Thyroid gland (tissue), 4 donors: ENCODE measurements at regions not wholly inside any gene's neighbourhood (a gene's known extent, or its start where the extent isn't known, plus 50 kb on each side); places are given as distances from the start of the nearest gene placed in this dataset.

Experiments used
- DNase-seq, 2 donors: peaks; one replicate each; pipeline ENCODE4 v3.0.0-alpha.2; 2019
- H3K27ac ChIP-seq, 3 donors: fragments of 200-600 bp; sonication (generic); 1 replicate in 2 of 3; 2 replicates in 1 of 3; pipeline ENCODE4 v1.5.1; 2016 to 2019; ENCODE audit warnings: mild to moderate bottlenecking in 1 of 3, moderate library complexity in 1 of 3
- H3K27me3 ChIP-seq: fragments of 200-600 bp; sonication (generic); one replicate; pipeline ENCODE4 v1.5.1; 2019
- H3K36me3 ChIP-seq, 2 donors: fragments of 200-600 bp; sonication (generic); one replicate each; pipeline ENCODE4 v1.5.1; 2016 to 2019
- H3K4me1 ChIP-seq, 2 donors: fragments of 200-600 bp; sonication (generic); one replicate each; pipeline ENCODE4 v1.5.1; 2017 to 2019
- H3K4me3 ChIP-seq, 3 donors: fragments of 200-600 bp; sonication (generic); replicated peaks in 1 of 3; 1 replicate in 2 of 3; 2 replicates in 1 of 3; pipeline ENCODE4 v1.5.1; 2016; ENCODE audit warnings: mild to moderate bottlenecking in 1 of 3
- H3K9me3 ChIP-seq: fragments of 200-600 bp; sonication (generic); one replicate; pipeline ENCODE4 v1.5.1; 2017
- CTCF ChIP-seq, 6 experiments: fragments of 200-600 bp in 3 of 6; fragments of 450-650 bp in 3 of 6; sonication (generic) in 3 of 6; IDR thresholded peaks; one replicate each; pipeline ENCODE4 v1.5.1; 2016 to 2019; ENCODE audit warnings: antibody characterized with exemption in 6 of 6, mild to moderate bottlenecking in 2 of 6, inconsistent platforms in 1 of 6, moderate library complexity in 1 of 6
- POLR2A ChIP-seq, 2 donors: fragments of 450-650 bp; IDR thresholded peaks; one replicate each; pipeline ENCODE4 v1.6.1; 2017; ENCODE audit warnings: antibody characterized with exemption in 2 of 2, mild to moderate bottlenecking in 2 of 2, moderate library complexity in 1 of 2
- WGBS, 2 donors: methylation state at CpG; one replicate each; pipeline ENCODE4 v1.1.5; 2017; 5-methylcytosine and 5-hydroxymethylcytosine counted together
- intact Hi-C: fragments of 100-400 bp; cut with DNase I; formaldehyde crosslinking; loops from one replicate; pipeline ENCODE4 v1.15.1; 2023

- H3K27ac ChIP-seq, result no peak overlapping the region
- no peak overlapping the region for H3K4me3 ChIP-seq
- no peaks in the 10 kb centered on the region for H3K4me1 ChIP-seq
- WGBS, 2 donors, result 76 to 77% methylated on average over 2 of the region's 2 CpGs
- H3K9me3 ChIP-seq, result no peaks in the 10 kb centered on the region
- no peaks in the 10 kb centered on the region for H3K36me3 ChIP-seq
- DNase-seq, result no peak
- intact Hi-C loops, result no loop called here
- TF ChIP-seq POLR2A (IDR thresholded peaks at IDR 0.05), result no peak
- TF ChIP-seq CTCF (IDR thresholded peaks at IDR 0.05), result no peak
- no peaks in the 10 kb centered on the region for H3K27me3 ChIP-seq
These were observed 61.9 kb upstream of the DAPP1 start for GRCh38 chr4:99754756-99755155.

- intact Hi-C loops, result no loop called here
- DNase-seq, result no peak
- H3K4me1 ChIP-seq, result no peaks in the 10 kb centered on the region
- TF ChIP-seq POLR2A (IDR thresholded peaks at IDR 0.05), result no peak
- TF ChIP-seq CTCF (IDR thresholded peaks at IDR 0.05), result no peak
- H3K27ac ChIP-seq, result no peak overlapping the region
- H3K4me3 ChIP-seq, result no peak overlapping the region
- H3K36me3 ChIP-seq, result no peaks in the 10 kb centered on the region
- 83 to 85% methylated on average over 2 of the region's 2 CpGs for WGBS, 2 donors
- no peaks in the 10 kb centered on the region for H3K9me3 ChIP-seq
- no peaks in the 10 kb centered on the region for H3K27me3 ChIP-seq
These were observed 62.7 kb upstream of the DAPP1 start for GRCh38 chr4:99753931-99754330.

- 71 to 82% methylated on average over 4 of the region's 4 CpGs for WGBS, 2 donors
- TF ChIP-seq POLR2A (IDR thresholded peaks at IDR 0.05) (no peak), CTCF (IDR thresholded peaks at IDR 0.05) (no peak)
- Histone ChIP-seq H3K27ac (no peak overlapping the region), H3K4me3 (no peak overlapping the region), H3K36me3 (no peaks in the 10 kb centered on the region), H3K4me1 (no peaks in the 10 kb centered on the region), H3K27me3 (no peaks in the 10 kb centered on the region), H3K9me3 (no peaks in the 10 kb centered on the region)
- DNase-seq, result no peak
- intact Hi-C loops, result no loop called here
These were observed 66.9 kb upstream of the DAPP1 start for GRCh38 chr4:99749445-99750391.

DNA sequence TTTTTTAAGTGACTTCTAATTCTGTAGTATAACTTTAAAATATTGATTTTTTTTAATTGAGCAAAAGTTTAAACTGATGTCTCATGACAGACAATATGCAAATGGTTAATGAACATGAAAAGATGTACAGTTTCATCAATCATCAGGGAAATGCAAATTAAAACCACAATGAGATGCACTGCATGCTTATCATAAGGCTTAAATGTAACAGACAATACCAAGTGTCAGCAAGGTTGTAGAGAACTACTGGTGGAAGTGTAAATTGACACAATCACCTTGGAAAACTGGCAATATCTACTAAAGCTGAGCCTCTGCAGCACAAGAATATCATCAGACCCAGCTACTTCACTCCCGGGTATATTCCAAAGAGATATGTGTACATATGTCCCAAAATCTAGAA lies 70.2 kb upstream of the DAPP1 start:
- no peak for TF ChIP-seq CTCF (IDR thresholded peaks at IDR 0.05)
- no peak for TF ChIP-seq POLR2A (IDR thresholded peaks at IDR 0.05)
- no peak overlapping the region for H3K4me3 ChIP-seq
- no peaks in the 10 kb centered on the region for H3K9me3 ChIP-seq
- H3K27me3 ChIP-seq, result no peaks in the 10 kb centered on the region
- H3K4me1 ChIP-seq, result no peaks in the 10 kb centered on the region
- no peak overlapping the region for H3K27ac ChIP-seq
- no peak for DNase-seq
- WGBS, 2 donors, result 91 to 93% methylated on average over 1 of the region's 1 CpG
- H3K36me3 ChIP-seq, result no peaks in the 10 kb centered on the region
- intact Hi-C loops, result no loop called here

DNA sequence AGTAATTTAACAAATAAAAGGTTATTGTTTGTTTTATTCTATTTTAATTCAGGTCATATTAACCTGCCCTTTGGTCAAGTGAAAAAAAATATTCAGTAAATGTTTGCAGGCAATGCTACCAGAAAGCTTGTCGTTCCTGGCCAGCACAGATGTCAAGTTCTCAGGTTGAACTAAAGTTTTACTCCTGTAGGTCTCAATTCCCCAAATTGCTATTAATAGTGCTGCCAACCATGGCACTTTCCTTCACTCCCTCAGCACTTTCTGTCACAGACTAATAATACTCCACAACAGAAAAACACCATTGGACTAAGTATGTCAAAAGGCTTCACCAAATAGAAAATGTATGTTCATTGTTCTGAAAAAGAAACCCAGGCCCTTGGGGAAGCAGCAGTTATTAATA lies 79.2 kb upstream of the C4orf54 start:
- Histone ChIP-seq H3K9me3 (no peaks in the 10 kb centered on the region), H3K4me3 (no peak overlapping the region), H3K27me3 (no peaks in the 10 kb centered on the region), H3K27ac (no peak overlapping the region), H3K4me1 (no peaks in the 10 kb centered on the region), H3K36me3 (no peaks in the 10 kb centered on the region)
- WGBS, 2 donors, result 40 to 86% methylated on average over 1 of the region's 1 CpG
- intact Hi-C loops, result no loop called here
- TF ChIP-seq CTCF (IDR thresholded peaks at IDR 0.05), result no peak
- no peak for TF ChIP-seq POLR2A (IDR thresholded peaks at IDR 0.05)
- no peak for DNase-seq
